H1 (cell line): ENCODE measurements at regions not wholly inside any gene's neighbourhood (a gene's known extent, or its start where the extent isn't known, plus 50 kb on each side); places are given as distances from the start of the nearest gene placed in this dataset.

Experiments
- CTCF ChIA-PET: fragments of 300-600 bp; sonication (Branson Sonifier 250); formaldehyde crosslinking; loops from one replicate; lab custom pipeline; 2021; ENCODE audit not compliant: partially characterized antibody; lab: Charles Lee
- POLR2A ChIA-PET: fragments of 300-600 bp; sonication (Branson Sonifier 250); formaldehyde crosslinking; loops from one replicate; lab custom pipeline; 2021; ENCODE audit warnings: inconsistent platforms; ENCODE audit not compliant: partially characterized antibody; lab: Charles Lee
- DNase-seq, 2 experiments: peaks; one replicate each; pipeline versions ENCODE4 v3.0.0 to v3.0.0-alpha.2; 2010 to 2022; ENCODE audit warnings: low spot score in 2 of 2, low read depth in 1 of 2, mixed read lengths in 1 of 2
- FAIRE-seq: peaks from 2 replicates; lab custom pipeline; 2011; peaks lifted over from hg19 to GRCh38; lab: Jason Lieb, UNC
- H2AFZ ChIP-seq: 2 replicates; pipeline ENCODE4 v1.8.1; 2012; ENCODE audit warnings: low read length, inconsistent platforms
- H2AK5ac ChIP-seq: 2 replicates; pipeline ENCODE4 v1.6.1; 2013; ENCODE audit warnings: low read depth, low read length
- H2BK120ac ChIP-seq: replicated peaks from 2 replicates; pipeline ENCODE3; 2013; ENCODE audit warnings: low read depth, low read length, inconsistent platforms
- H2BK12ac ChIP-seq: 2 replicates; pipeline ENCODE4 v1.6.1; 2013; ENCODE audit warnings: low read depth, low read length
- H2BK15ac ChIP-seq: 2 replicates; pipeline ENCODE4 v1.6.1; 2013; ENCODE audit warnings: low read length
- H2BK20ac ChIP-seq: 2 replicates; pipeline ENCODE4 v1.6.1; 2013; ENCODE audit warnings: low read length
- H2BK5ac ChIP-seq: 2 replicates; pipeline ENCODE4 v1.6.1; 2013; ENCODE audit warnings: low read depth, low read length
- H3K14ac ChIP-seq: 2 replicates; pipeline ENCODE4 v1.6.1; 2013; ENCODE audit warnings: inconsistent platforms; ENCODE audit not compliant: insufficient read length
- H3K18ac ChIP-seq: 2 replicates; pipeline ENCODE4 v1.6.1; 2013; ENCODE audit warnings: low read length; ENCODE audit errors: extremely low read depth
- H3K23ac ChIP-seq: 2 replicates; pipeline ENCODE4 v1.6.1; 2013; ENCODE audit warnings: inconsistent platforms; ENCODE audit not compliant: insufficient read length
- H3K23me2 ChIP-seq: 2 replicates; pipeline ENCODE4 v1.6.1; 2013; ENCODE audit warnings: low read depth, low read length
- H3K27ac ChIP-seq: 2 replicates; pipeline ENCODE4 v1.6.1; 2011; ENCODE audit warnings: low read depth, low read length, inconsistent platforms
- H3K27me3 ChIP-seq, 4 experiments: replicated peaks in 1 of 4; 1 replicate in 1 of 4; 2 replicates in 3 of 4; pipeline versions ENCODE4 v1.6.1 to v1.8.1; 2011 to 2013; ENCODE audit warnings: low read length in 3 of 4, mild to moderate bottlenecking in 3 of 4, inconsistent platforms in 2 of 4, mixed read lengths in 2 of 4, moderate library complexity in 1 of 4; ENCODE audit not compliant: control insufficient read depth in 3 of 4, insufficient read depth in 3 of 4; ENCODE audit errors: extremely low read depth in 1 of 4
- H3K36me3 ChIP-seq, 4 experiments: 2 replicates each; pipeline versions ENCODE4 v1.6.1 to v1.8.1; 2011 to 2013; ENCODE audit warnings: mild to moderate bottlenecking in 4 of 4, low read length in 3 of 4, moderate library complexity in 2 of 4, control low read depth in 1 of 4, inconsistent platforms in 1 of 4; ENCODE audit not compliant: insufficient read depth in 4 of 4, control insufficient read depth in 2 of 4
- H3K4ac ChIP-seq: replicated peaks from 2 replicates; pipeline ENCODE3; 2013; ENCODE audit warnings: low read length, low read depth, mixed read lengths, inconsistent platforms; ENCODE audit not compliant: insufficient read length
- H3K4me1 ChIP-seq, 4 experiments: replicated peaks in 1 of 4; 1 replicate in 1 of 4; 2 replicates in 3 of 4; pipeline versions ENCODE4 v1.6.1 to v1.8.1; 2011 to 2013; ENCODE audit warnings: low read length in 3 of 4, inconsistent platforms in 2 of 4, mixed read lengths in 1 of 4; ENCODE audit not compliant: insufficient read depth in 4 of 4, control insufficient read depth in 3 of 4
- H3K4me2 ChIP-seq, 2 experiments: 2 replicates each; pipeline versions ENCODE4 v1.6.1 to v1.8.1; 2011 to 2013; ENCODE audit warnings: low read depth in 2 of 2, low read length in 2 of 2, control low read depth in 1 of 2, inconsistent platforms in 1 of 2, mild to moderate bottlenecking in 1 of 2; ENCODE audit not compliant: insufficient read depth in 1 of 2
- H3K4me3 ChIP-seq, 4 experiments: fragments of 200-600, 300-600 bp in 1 of 4; sonication (generic), shearing (Covaris generic), sonication (Bioruptor Twin) in 1 of 4; 2 replicates each; pipeline versions ENCODE4 v1.5.1 to v1.8.1; 2011 to 2016; ENCODE audit warnings: low read length in 4 of 4, low read depth in 3 of 4, control low read depth in 2 of 4, inconsistent platforms in 2 of 4, mild to moderate bottlenecking in 2 of 4, mixed read lengths in 1 of 4, moderate library complexity in 1 of 4; ENCODE audit not compliant: insufficient read depth in 2 of 4; ENCODE audit errors: extremely low read depth in 1 of 4
- H3K56ac ChIP-seq: replicated peaks from 2 replicates; pipeline ENCODE3; 2013; ENCODE audit warnings: low read depth, mild to moderate bottlenecking, mixed read lengths, low read length, inconsistent platforms; ENCODE audit not compliant: insufficient read length
- H3K79me1 ChIP-seq: 2 replicates; pipeline ENCODE4 v1.6.1; 2013; ENCODE audit warnings: low read depth, low read length, control low read depth
- H3K79me2 ChIP-seq, 2 experiments: 2 replicates each; pipeline versions ENCODE4 v1.6.1 to v1.8.1; 2012 to 2013; ENCODE audit warnings: low read length in 2 of 2, mild to moderate bottlenecking in 2 of 2, inconsistent platforms in 1 of 2; ENCODE audit not compliant: insufficient read depth in 2 of 2, control insufficient read depth in 1 of 2
- H3K9ac ChIP-seq, 4 experiments: replicated peaks in 1 of 4; 1 replicate in 1 of 4; 2 replicates in 3 of 4; pipeline versions ENCODE4 v1.6.1 to v1.8.1; 2011 to 2013; ENCODE audit warnings: low read depth in 3 of 4, low read length in 3 of 4, control low read depth in 2 of 4, mild to moderate bottlenecking in 2 of 4, moderate library complexity in 2 of 4, inconsistent platforms in 1 of 4; ENCODE audit errors: extremely low read depth in 1 of 4
- H3K9me3 ChIP-seq, 2 experiments: 2 replicates each; pipeline versions ENCODE4 v1.6.1 to v1.8.1; 2012 to 2013; ENCODE audit warnings: mild to moderate bottlenecking in 2 of 2, moderate library complexity in 2 of 2, control low read depth in 1 of 2, inconsistent platforms in 1 of 2, low read depth in 1 of 2, low read length in 1 of 2, mixed read lengths in 1 of 2; ENCODE audit not compliant: insufficient read depth in 2 of 2
- H4K20me1 ChIP-seq, 2 experiments: replicated peaks in 1 of 2; 2 replicates each; pipeline versions ENCODE3 to v1.8.1; 2011 to 2013; ENCODE audit warnings: inconsistent platforms in 2 of 2, low read length in 2 of 2, mild to moderate bottlenecking in 1 of 2; ENCODE audit not compliant: insufficient read depth in 2 of 2, control insufficient read depth in 1 of 2
- H4K5ac ChIP-seq: 2 replicates; pipeline ENCODE4 v1.6.1; 2013; ENCODE audit warnings: low read length, low read depth, mixed read lengths, inconsistent platforms; ENCODE audit not compliant: insufficient read length
- H4K8ac ChIP-seq: 2 replicates; pipeline ENCODE4 v1.8.0; 2013; ENCODE audit warnings: mild to moderate bottlenecking, moderate library complexity, low read length, inconsistent platforms; ENCODE audit not compliant: insufficient read depth; ENCODE audit errors: extremely low read depth
- H4K91ac ChIP-seq: replicated peaks from 2 replicates; pipeline ENCODE3; 2013; ENCODE audit warnings: low read length, mixed read lengths, inconsistent platforms; ENCODE audit not compliant: insufficient read length
- ATF3 ChIP-seq: IDR thresholded peaks from 2 replicates; pipeline ENCODE4 v1.6.1; 2011; ENCODE audit warnings: low read depth, mild to moderate bottlenecking, low read length; ENCODE audit not compliant: insufficient read depth
- BACH1 ChIP-seq: IDR thresholded peaks from 2 replicates; pipeline ENCODE4 v1.6.1; 2012; ENCODE audit warnings: low read length, improper control_type of control experiment
- CREB1 ChIP-seq: IDR thresholded peaks from 2 replicates; pipeline ENCODE4 v1.6.1; 2012; ENCODE audit warnings: inconsistent platforms
- CTCF ChIP-seq, 3 experiments: IDR thresholded peaks; 1 replicate in 2 of 3; 2 replicates in 1 of 3; pipeline versions ENCODE4 v1.5.1 to v1.6.1; 2011; ENCODE audit warnings: low read length in 3 of 3, mild to moderate bottlenecking in 3 of 3, inconsistent platforms in 2 of 3, low read depth in 1 of 3, moderate library complexity in 1 of 3; ENCODE audit not compliant: insufficient read depth in 1 of 3; ENCODE audit errors: control extremely low read depth in 1 of 3
- E2F6 ChIP-seq: IDR thresholded peaks from 2 replicates; pipeline ENCODE4 v1.6.1; 2012; ENCODE audit warnings: inconsistent platforms
- RXRA ChIP-seq: IDR thresholded peaks from 2 replicates; pipeline ENCODE4 v1.6.1; 2011; ENCODE audit warnings: low read depth, mild to moderate bottlenecking, low read length, moderate library complexity; ENCODE audit not compliant: insufficient read depth
- SIN3A ChIP-seq, 2 experiments: IDR thresholded peaks in 1 of 2; conservative IDR thresholded peaks in 1 of 2; 2 replicates each; pipeline ENCODE4 v1.6.1; 2011 to 2012; ENCODE audit warnings: low read length in 2 of 2, improper control_type of control experiment in 1 of 2, low read depth in 1 of 2, mild to moderate bottlenecking in 1 of 2
- SIX5 ChIP-seq: IDR thresholded peaks from 2 replicates; pipeline ENCODE4 v1.6.1; 2011; ENCODE audit warnings: mild to moderate bottlenecking, low read depth, low read length
- SRF ChIP-seq: IDR thresholded peaks from 2 replicates; pipeline ENCODE4 v1.6.1; 2011; ENCODE audit warnings: mild to moderate bottlenecking, low read depth, low read length, moderate library complexity
- TAF1 ChIP-seq: IDR thresholded peaks from 2 replicates; pipeline ENCODE4 v1.6.1; 2011; ENCODE audit warnings: mild to moderate bottlenecking, low read depth, low read length
- TAF7 ChIP-seq: optimal IDR thresholded peaks from 2 replicates; pipeline ENCODE3; 2011; ENCODE audit warnings: low read depth, mild to moderate bottlenecking, inconsistent platforms, low read length, moderate library complexity, borderline replicate concordance
- WGBS, 2 experiments: shearing (Covaris generic) in 1 of 2; methylation state at CpG; one replicate each; pipeline versions ENCODE4 v1.1.6 to v1.1.7; 2013 to 2015; ENCODE audit warnings: low lambda C conversion rate in 2 of 2, mixed read lengths in 2 of 2, inconsistent platforms in 1 of 2, low coverage in 1 of 2, missing lambda C conversion rate in 1 of 2; ENCODE audit not compliant: insufficient replicate concordance in 2 of 2, insufficient coverage in 1 of 2, insufficient read length in 1 of 2; ENCODE audit errors: extremely low coverage in 1 of 2, missing lambda C conversion rate in 1 of 2; 5-methylcytosine and 5-hydroxymethylcytosine counted together

- no peak overlapping the region for H4K5ac ChIP-seq
- no peak overlapping the region for H2BK20ac ChIP-seq
- H3K27me3 ChIP-seq = no peaks in the 10 kb centered on the region
- no peak overlapping the region for H4K8ac ChIP-seq
- peaks cover 3% of the 10 kb centered on the region for H3K23me2 ChIP-seq
- no peak overlapping the region for H3K14ac ChIP-seq
- ChIA-PET CTCF (no interaction called here), POLR2A (no interaction called here)
- H3K23ac ChIP-seq = no peak overlapping the region
- H3K79me1 ChIP-seq = no peaks in the 10 kb centered on the region
- H2BK5ac ChIP-seq = no peak overlapping the region
- H3K56ac ChIP-seq = no peak overlapping the region
- no peak overlapping the region for H2AK5ac ChIP-seq
- H3K79me2 ChIP-seq = no peaks in the 10 kb centered on the region
- FAIRE-seq (no peak), DNase-seq (no peak)
- no peak overlapping the region for H3K4me2 ChIP-seq
- H3K18ac ChIP-seq = no peak overlapping the region
- no peak overlapping the region for H2BK12ac ChIP-seq
- H3K27ac ChIP-seq = no peak overlapping the region
- no peaks in the 10 kb centered on the region for H3K36me3 ChIP-seq
- 88% methylated on average over 8 of the region's 8 CpGs; no CpG with 5 or more reads in 1 of the 2 experiments for WGBS, 2 experiments
- H3K4me3 ChIP-seq = no peak overlapping the region
- H2BK120ac ChIP-seq = no peak overlapping the region
- H2AFZ ChIP-seq = no peak overlapping the region
- no peak overlapping the region for H3K4ac ChIP-seq
- no peak overlapping the region for H3K9ac ChIP-seq
- no peaks in the 10 kb centered on the region; a peak in 1 of 7 replicates for H3K4me1 ChIP-seq
- H3K9me3 ChIP-seq = peaks cover 0 to 4% of the 10 kb centered on the region in 2 experiments; a peak in 1 of 4 replicates
- no peak overlapping the region for H4K91ac ChIP-seq
- peaks cover 0 to 2% of the 10 kb centered on the region in 2 experiments for H4K20me1 ChIP-seq
- H2BK15ac ChIP-seq = no peak overlapping the region
- no peak for TF ChIP-seq RXRA
- TF ChIP-seq TAF1 = no peak
- TF ChIP-seq E2F6 = no peak
- TF ChIP-seq SIN3A (conservative IDR thresholded peaks at IDR 0.05 in 1 of 2, IDR thresholded peaks at IDR 0.05 in 1 of 2; ENCODE audit: low read depth in 1 of 2, low read length in 2 of 2) = no peak
- TF ChIP-seq SIX5 = no peak
- no peak for TF ChIP-seq CREB1
- no peak for TF ChIP-seq BACH1
- TF ChIP-seq TAF7 = no peak
- TF ChIP-seq SRF = no peak
- no peak for TF ChIP-seq CTCF (IDR thresholded peaks at IDR 0.05; ENCODE audit: control extremely low read depth in 1 of 3, insufficient read depth in 1 of 3, low read depth in 1 of 3, low read length in 3 of 3)
- TF ChIP-seq ATF3 = no peak
Observed at GRCh38 chr10:2301227-2301626, 563.9 kb upstream of the ADARB2 start.
